DND-41 (cell line): ENCODE measurements at regions not wholly inside any gene's neighbourhood (a gene's known extent, or its start where the extent isn't known, plus 50 kb on each side); places are given as distances from the start of the nearest gene placed in this dataset.

ENCODE experiments used
- EZH2 ChIP-seq: IDR thresholded peaks from 3 replicates; pipeline ENCODE4 v1.6.1; 2012; ENCODE audit warnings: borderline replicate concordance, low read depth, mild to moderate bottlenecking, moderate library complexity, low read length, inconsistent platforms; ENCODE audit not compliant: severe bottlenecking
- TF ChIP-seq, protein P1 (sequence below): IDR thresholded peaks from 2 replicates; pipeline ENCODE4 v1.5.1; 2012; ENCODE audit warnings: borderline replicate concordance, low read length, moderate library complexity, mild to moderate bottlenecking; ENCODE audit not compliant: poor library complexity, severe bottlenecking; ENCODE audit errors: extremely low read depth

DNA sequence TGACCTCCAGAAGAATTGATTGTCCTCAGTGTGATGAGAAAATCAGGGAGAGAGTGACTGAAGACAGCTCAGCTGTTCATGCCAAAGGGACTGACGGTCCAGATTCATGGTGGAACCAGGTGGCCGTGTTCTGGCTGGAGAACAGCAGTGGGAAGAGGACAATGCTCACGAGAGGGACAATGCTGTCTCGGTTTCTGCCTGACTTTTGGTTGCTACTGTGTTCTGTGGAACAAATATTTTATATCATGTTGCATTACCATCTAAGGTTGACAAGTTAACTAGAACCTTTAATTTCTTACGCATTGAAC lies 58.0 kb upstream of the ULK4 start:
- TF ChIP-seq, protein P1, sequence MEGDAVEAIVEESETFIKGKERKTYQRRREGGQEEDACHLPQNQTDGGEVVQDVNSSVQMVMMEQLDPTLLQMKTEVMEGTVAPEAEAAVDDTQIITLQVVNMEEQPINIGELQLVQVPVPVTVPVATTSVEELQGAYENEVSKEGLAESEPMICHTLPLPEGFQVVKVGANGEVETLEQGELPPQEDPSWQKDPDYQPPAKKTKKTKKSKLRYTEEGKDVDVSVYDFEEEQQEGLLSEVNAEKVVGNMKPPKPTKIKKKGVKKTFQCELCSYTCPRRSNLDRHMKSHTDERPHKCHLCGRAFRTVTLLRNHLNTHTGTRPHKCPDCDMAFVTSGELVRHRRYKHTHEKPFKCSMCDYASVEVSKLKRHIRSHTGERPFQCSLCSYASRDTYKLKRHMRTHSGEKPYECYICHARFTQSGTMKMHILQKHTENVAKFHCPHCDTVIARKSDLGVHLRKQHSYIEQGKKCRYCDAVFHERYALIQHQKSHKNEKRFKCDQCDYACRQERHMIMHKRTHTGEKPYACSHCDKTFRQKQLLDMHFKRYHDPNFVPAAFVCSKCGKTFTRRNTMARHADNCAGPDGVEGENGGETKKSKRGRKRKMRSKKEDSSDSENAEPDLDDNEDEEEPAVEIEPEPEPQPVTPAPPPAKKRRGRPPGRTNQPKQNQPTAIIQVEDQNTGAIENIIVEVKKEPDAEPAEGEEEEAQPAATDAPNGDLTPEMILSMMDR = no peak
- TF ChIP-seq EZH2 = no peak
